DOHH2 (cell line): ENCODE measurements at regions not wholly inside any gene's neighbourhood (a gene's known extent, or its start where the extent isn't known, plus 50 kb on each side); places are given as distances from the start of the nearest gene placed in this dataset.

Source experiments
- H3F3A ChIP-seq: fragments of 200-600 bp; sonication (generic), shearing (Covaris generic); 2 replicates; pipeline ENCODE4 v1.6.0; 2016; ENCODE audit warnings: antibody characterized with exemption, mild to moderate bottlenecking; ENCODE audit not compliant: control insufficient read depth, insufficient read depth
- H3K27ac ChIP-seq: fragments of 200-600 bp; sonication (generic); 2 replicates; pipeline ENCODE4 v1.5.1; 2014; ENCODE audit warnings: low read depth, mild to moderate bottlenecking, low read length, moderate library complexity
- H3K27me3 ChIP-seq: fragments of 200-600 bp; sonication (generic); 2 replicates; pipeline ENCODE4 v1.6.1; 2014; ENCODE audit warnings: mild to moderate bottlenecking, low read length, mixed read lengths; ENCODE audit not compliant: control insufficient read depth
- H3K36me3 ChIP-seq: fragments of 200-600 bp; sonication (generic); 2 replicates; pipeline ENCODE4 v1.6.1; 2014; ENCODE audit warnings: mild to moderate bottlenecking, low read length, moderate library complexity, mixed read lengths; ENCODE audit not compliant: control insufficient read depth
- H3K4me1 ChIP-seq: fragments of 200-600 bp; sonication (generic); 2 replicates; pipeline ENCODE4 v1.6.1; 2014; ENCODE audit warnings: mild to moderate bottlenecking, low read length, mixed read lengths; ENCODE audit not compliant: control insufficient read depth
- H3K4me2 ChIP-seq: fragments of 200-600 bp; sonication (generic); 2 replicates; pipeline ENCODE4 v1.6.0; 2014; ENCODE audit warnings: mild to moderate bottlenecking, low read length, moderate library complexity
- H3K4me3 ChIP-seq: fragments of 200-600 bp; sonication (generic); 2 replicates; pipeline ENCODE4 v1.5.1; 2014; ENCODE audit warnings: mild to moderate bottlenecking, low read length, mixed read lengths
- H3K79me2 ChIP-seq: fragments of 200-600 bp; sonication (generic); 2 replicates; pipeline ENCODE4 v1.6.1; 2014; ENCODE audit warnings: mild to moderate bottlenecking, low read length, mixed read lengths; ENCODE audit not compliant: control insufficient read depth
- H3K9me2 ChIP-seq: fragments of 200-600 bp; sonication (generic); replicated peaks from 2 replicates; pipeline ENCODE4 v1.6.1; 2014; ENCODE audit warnings: mild to moderate bottlenecking, low read length, mixed read lengths; ENCODE audit not compliant: control insufficient read depth
- H3K9me3 ChIP-seq: fragments of 200-600 bp; sonication (generic); 2 replicates; pipeline ENCODE4 v1.6.1; 2014; ENCODE audit warnings: antibody characterized with exemption, low read length, mixed read lengths; ENCODE audit not compliant: control insufficient read depth, insufficient read depth
- H4K20me1 ChIP-seq: fragments of 200-600 bp; sonication (generic); 2 replicates; pipeline ENCODE4 v1.6.0; 2014; ENCODE audit warnings: low read depth, mild to moderate bottlenecking, antibody characterized with exemption, low read length, moderate library complexity; ENCODE audit not compliant: control insufficient read depth, insufficient read depth
- CTCF ChIP-seq: fragments of 200-600 bp; sonication (generic); IDR thresholded peaks from one replicate; pipeline ENCODE4 v1.5.1; 2014; ENCODE audit warnings: antibody characterized with exemption, mild to moderate bottlenecking, low read depth, low read length; ENCODE audit not compliant: poor library complexity, severe bottlenecking
- EZH2phosphoT487 ChIP-seq: fragments of 200-600 bp; sonication (generic); IDR thresholded peaks from 2 replicates; pipeline ENCODE4 v1.6.1; 2017; ENCODE audit warnings: borderline replicate concordance, mild to moderate bottlenecking, antibody characterized with exemption, low read length, moderate library complexity, mixed read lengths

- Histone ChIP-seq H3K9me2 (no peaks in the 10 kb centered on the region), H3K4me1 (no peaks in the 10 kb centered on the region), H3K27ac (no peak overlapping the region), H3K4me2 (no peak overlapping the region), H4K20me1 (no peaks in the 10 kb centered on the region), H3K27me3 (no peaks in the 10 kb centered on the region), H3K79me2 (no peaks in the 10 kb centered on the region), H3F3A (no peaks in the 10 kb centered on the region), H3K9me3 (no peaks in the 10 kb centered on the region), H3K36me3 (no peaks in the 10 kb centered on the region), H3K4me3 (no peak overlapping the region)
- no peak for TF ChIP-seq CTCF
- no peak for TF ChIP-seq EZH2phosphoT487
Observed at GRCh38 chr1:227451954-227452353, 111.4 kb upstream of the ZNF678 start.

GRCh38 chr1:227451057-227451456, 112.3 kb upstream of the ZNF678 start:
- H3K79me2 ChIP-seq, result no peaks in the 10 kb centered on the region
- H4K20me1 ChIP-seq, result no peaks in the 10 kb centered on the region
- H3K4me2 ChIP-seq, result no peak overlapping the region
- no peaks in the 10 kb centered on the region for H3K9me2 ChIP-seq
- no peak overlapping the region for H3K27ac ChIP-seq
- no peaks in the 10 kb centered on the region for H3F3A ChIP-seq
- no peaks in the 10 kb centered on the region for H3K4me1 ChIP-seq
- TF ChIP-seq CTCF (no peak), EZH2phosphoT487 (no peak)
- no peak overlapping the region for H3K4me3 ChIP-seq
- no peaks in the 10 kb centered on the region for H3K27me3 ChIP-seq
- H3K9me3 ChIP-seq, result no peaks in the 10 kb centered on the region
- no peaks in the 10 kb centered on the region for H3K36me3 ChIP-seq

GRCh38 chr1:227450489-227450888, 112.9 kb upstream of the ZNF678 start:
- Histone ChIP-seq H3K9me3 (no peaks in the 10 kb centered on the region), H4K20me1 (no peaks in the 10 kb centered on the region), H3K27ac (no peak overlapping the region), H3K4me1 (no peaks in the 10 kb centered on the region), H3K9me2 (no peaks in the 10 kb centered on the region), H3K36me3 (no peaks in the 10 kb centered on the region), H3K79me2 (no peaks in the 10 kb centered on the region), H3K4me3 (no peak overlapping the region), H3K27me3 (no peaks in the 10 kb centered on the region), H3F3A (no peaks in the 10 kb centered on the region), H3K4me2 (no peak overlapping the region)
- no peak for TF ChIP-seq EZH2phosphoT487
- no peak for TF ChIP-seq CTCF
